GM23248 (cell line): ENCODE measurements at regions not wholly inside any gene's neighbourhood (a gene's known extent, or its start where the extent isn't known, plus 50 kb on each side); places are given as distances from the start of the nearest gene placed in this dataset.

Experiments
- EZH2 ChIP-seq: fragments of 200-600 bp; sonication (generic); IDR thresholded peaks from 2 replicates; pipeline ENCODE4 v1.6.1; 2018; ENCODE audit warnings: antibody characterized with exemption, mild to moderate bottlenecking; ENCODE audit not compliant: insufficient read depth, poor library complexity, severe bottlenecking
- EZH2phosphoT487 ChIP-seq: fragments of 200-600 bp; sonication (generic); IDR thresholded peaks from 2 replicates; pipeline ENCODE4 v1.6.1; 2018; ENCODE audit warnings: antibody characterized with exemption, moderate library complexity, mild to moderate bottlenecking, low read depth; ENCODE audit not compliant: insufficient read depth

- TF ChIP-seq EZH2phosphoT487 = no peak
- no peak for TF ChIP-seq EZH2
Measured at GRCh38 chr7:145431834-145432233, 596.0 kb upstream of the TPK1 start.
